Breast epithelium (tissue), 4 donors: ENCODE measurements at regions not wholly inside any gene's neighbourhood (a gene's known extent, or its start where the extent isn't known, plus 50 kb on each side); places are given as distances from the start of the nearest gene placed in this dataset.
"Not testable (repeated sequence)": the region's sequence is repeated elsewhere in the genome, so short reads cannot be mapped to it uniquely, and the experiment has no call there.

Experiments
- DNase-seq, 2 donors: peaks; one replicate each; pipeline ENCODE4 v3.0.0-alpha.2; 2019; ENCODE audit warnings: low spot score in 2 of 2
- H3K27ac ChIP-seq, 2 donors: fragments of 200-600 bp; sonication (generic) in 1 of 2; one replicate each; pipeline ENCODE4 v1.5.1; 2016 to 2019; ENCODE audit warnings: mild to moderate bottlenecking in 1 of 2
- H3K27me3 ChIP-seq, 2 donors: fragments of 200-600 bp; sonication (generic) in 1 of 2; one replicate each; pipeline versions ENCODE4 v1.5.1 to v1.6.0; 2017 to 2019; ENCODE audit warnings: control low read depth in 1 of 2, mild to moderate bottlenecking in 1 of 2
- H3K36me3 ChIP-seq: fragments of 200-600 bp; one replicate; pipeline ENCODE4 v1.5.1; 2019
- H3K4me1 ChIP-seq, 2 donors: fragments of 200-600 bp; sonication (generic); one replicate each; pipeline ENCODE4 v1.5.1; 2016 to 2019; ENCODE audit warnings: control low read depth in 1 of 2
- H3K4me3 ChIP-seq, 3 donors: fragments of 200-600 bp; sonication (generic); 1 replicate in 2 of 3; 2 replicates in 1 of 3; pipeline ENCODE4 v1.5.1; 2016 to 2019; ENCODE audit warnings: mild to moderate bottlenecking in 3 of 3, moderate library complexity in 2 of 3
- H3K9me3 ChIP-seq, 2 donors: fragments of 200-600 bp; sonication (generic) in 1 of 2; one replicate each; pipeline ENCODE4 v1.5.1; 2016 to 2019; ENCODE audit warnings: control low read depth in 1 of 2
- POLR2A ChIP-seq: fragments of 450-650 bp; IDR thresholded peaks from one replicate; pipeline ENCODE4 v1.6.1; 2016; ENCODE audit warnings: antibody characterized with exemption, mild to moderate bottlenecking, moderate library complexity
- POLR2AphosphoS5 ChIP-seq, 3 donors: sonication (generic); formaldehyde crosslinking; IDR thresholded peaks; one replicate each; pipeline ENCODE4 v1.6.1; 2017; ENCODE audit warnings: antibody characterized with exemption in 3 of 3
- intact Hi-C: fragments of 100-400 bp; cut with DNase I; formaldehyde crosslinking; loops from one replicate; pipeline ENCODE4 v1.15.1; 2023; ENCODE audit warnings: low total_unique reads
- TF ChIP-seq, protein P1 (sequence below), 3 donors: fragments of 450-650 bp; IDR thresholded peaks; one replicate each; pipeline ENCODE4 v1.5.1; 2016 to 2017; ENCODE audit warnings: antibody characterized with exemption in 3 of 3, mild to moderate bottlenecking in 3 of 3, moderate library complexity in 3 of 3

DNA sequence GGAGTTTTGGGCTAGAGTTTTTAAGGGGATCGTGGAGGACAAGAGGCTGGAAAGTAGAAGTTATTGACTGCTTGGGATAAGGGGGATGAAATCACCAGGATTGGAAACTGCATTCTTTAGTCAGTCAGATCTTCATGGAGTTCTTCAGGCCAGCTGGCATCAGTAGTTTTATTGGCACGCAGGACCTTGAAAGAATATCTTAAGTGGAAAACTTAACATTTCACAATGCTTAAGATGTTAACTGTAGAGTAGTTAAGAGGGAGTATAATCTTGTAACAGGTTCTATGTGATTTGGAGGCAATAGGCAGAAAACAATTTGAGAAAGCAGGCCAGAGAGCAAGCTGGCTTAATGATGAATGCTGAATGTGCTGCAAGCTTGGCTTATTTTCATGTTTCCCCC is 300.4 kb upstream of the KCNH7 start:
- H3K9me3 ChIP-seq, result no peaks in the 10 kb centered on the region
- no peaks in the 10 kb centered on the region for H3K27me3 ChIP-seq
- H3K4me1 ChIP-seq, result no peaks in the 10 kb centered on the region

DNA sequence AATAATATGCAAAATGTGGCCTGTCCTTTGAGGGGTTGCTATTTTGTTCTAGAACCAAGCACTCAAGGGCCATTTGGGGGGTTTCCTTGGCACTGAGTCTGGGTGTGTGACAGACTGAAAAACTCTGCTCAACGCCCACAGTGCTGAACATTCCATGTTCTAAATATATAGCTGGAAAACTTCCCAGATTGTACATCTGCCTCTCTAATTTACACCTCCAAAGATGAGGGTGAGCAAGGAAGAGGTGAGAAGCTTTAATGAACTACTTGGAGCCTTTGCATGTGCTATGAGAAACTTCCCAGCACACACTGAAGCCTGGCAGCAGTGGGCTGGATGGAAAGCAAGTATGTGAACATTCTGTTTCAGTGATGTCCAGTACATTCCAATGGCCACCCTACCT is 296.7 kb upstream of the KCNH7 start:
- H3K9me3 ChIP-seq, result no peaks in the 10 kb centered on the region
- no peak overlapping the region for H3K27ac ChIP-seq
- intact Hi-C loops, result no loop called here
- no peaks in the 10 kb centered on the region for H3K4me1 ChIP-seq
- TF ChIP-seq, protein P1, sequence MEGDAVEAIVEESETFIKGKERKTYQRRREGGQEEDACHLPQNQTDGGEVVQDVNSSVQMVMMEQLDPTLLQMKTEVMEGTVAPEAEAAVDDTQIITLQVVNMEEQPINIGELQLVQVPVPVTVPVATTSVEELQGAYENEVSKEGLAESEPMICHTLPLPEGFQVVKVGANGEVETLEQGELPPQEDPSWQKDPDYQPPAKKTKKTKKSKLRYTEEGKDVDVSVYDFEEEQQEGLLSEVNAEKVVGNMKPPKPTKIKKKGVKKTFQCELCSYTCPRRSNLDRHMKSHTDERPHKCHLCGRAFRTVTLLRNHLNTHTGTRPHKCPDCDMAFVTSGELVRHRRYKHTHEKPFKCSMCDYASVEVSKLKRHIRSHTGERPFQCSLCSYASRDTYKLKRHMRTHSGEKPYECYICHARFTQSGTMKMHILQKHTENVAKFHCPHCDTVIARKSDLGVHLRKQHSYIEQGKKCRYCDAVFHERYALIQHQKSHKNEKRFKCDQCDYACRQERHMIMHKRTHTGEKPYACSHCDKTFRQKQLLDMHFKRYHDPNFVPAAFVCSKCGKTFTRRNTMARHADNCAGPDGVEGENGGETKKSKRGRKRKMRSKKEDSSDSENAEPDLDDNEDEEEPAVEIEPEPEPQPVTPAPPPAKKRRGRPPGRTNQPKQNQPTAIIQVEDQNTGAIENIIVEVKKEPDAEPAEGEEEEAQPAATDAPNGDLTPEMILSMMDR (IDR thresholded peaks at IDR 0.05), result no peak
- TF ChIP-seq POLR2AphosphoS5 (IDR thresholded peaks at IDR 0.05), result no peak
- TF ChIP-seq POLR2A, result no peak
- no peaks in the 10 kb centered on the region for H3K36me3 ChIP-seq
- no peak overlapping the region for H3K4me3 ChIP-seq
- no peak for DNase-seq
- H3K27me3 ChIP-seq, result no peaks in the 10 kb centered on the region

More for the DNA sequence above, 300.4 kb upstream of the KCNH7 start:
- no peak for DNase-seq
- H3K27ac ChIP-seq, result no peak overlapping the region
- no peaks in the 10 kb centered on the region for H3K36me3 ChIP-seq
- no peak overlapping the region for H3K4me3 ChIP-seq
- no peak for TF ChIP-seq POLR2A
- TF ChIP-seq POLR2AphosphoS5 (IDR thresholded peaks at IDR 0.05), result no peak
- TF ChIP-seq, protein P1 (IDR thresholded peaks at IDR 0.05), result no peak
- intact Hi-C loops, result no loop called here

DNA sequence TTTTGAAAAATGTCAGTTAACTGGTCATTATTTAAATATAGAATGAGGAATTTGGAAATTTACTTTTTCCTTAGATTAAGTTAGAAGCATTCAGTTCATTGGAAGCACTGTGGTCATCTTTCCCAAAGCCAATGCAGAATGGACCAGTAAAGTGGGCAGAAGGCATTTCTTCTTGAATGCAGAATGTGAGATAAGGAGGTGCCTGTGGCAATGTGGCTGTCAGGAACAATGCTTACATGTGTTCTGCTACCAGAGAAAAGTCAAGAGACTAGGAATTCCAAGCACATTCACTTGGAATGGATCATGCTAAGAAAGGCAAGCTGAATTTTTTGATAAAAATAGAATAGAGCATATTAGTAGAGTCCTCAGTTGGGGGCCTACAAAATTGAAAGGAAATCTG is 295.0 kb upstream of the KCNH7 start:
- H3K27me3 ChIP-seq, result no peaks in the 10 kb centered on the region
- no peak for DNase-seq
- intact Hi-C loops, result no loop called here
- no peaks in the 10 kb centered on the region for H3K4me1 ChIP-seq
- TF ChIP-seq, protein P1 (IDR thresholded peaks at IDR 0.05), result no peak
- TF ChIP-seq POLR2AphosphoS5 (IDR thresholded peaks at IDR 0.05) (no peak), POLR2A (no peak)
- no peak overlapping the region for H3K4me3 ChIP-seq
- H3K36me3 ChIP-seq, result no peaks in the 10 kb centered on the region
- no peaks in the 10 kb centered on the region for H3K9me3 ChIP-seq
- no peak overlapping the region for H3K27ac ChIP-seq

DNA sequence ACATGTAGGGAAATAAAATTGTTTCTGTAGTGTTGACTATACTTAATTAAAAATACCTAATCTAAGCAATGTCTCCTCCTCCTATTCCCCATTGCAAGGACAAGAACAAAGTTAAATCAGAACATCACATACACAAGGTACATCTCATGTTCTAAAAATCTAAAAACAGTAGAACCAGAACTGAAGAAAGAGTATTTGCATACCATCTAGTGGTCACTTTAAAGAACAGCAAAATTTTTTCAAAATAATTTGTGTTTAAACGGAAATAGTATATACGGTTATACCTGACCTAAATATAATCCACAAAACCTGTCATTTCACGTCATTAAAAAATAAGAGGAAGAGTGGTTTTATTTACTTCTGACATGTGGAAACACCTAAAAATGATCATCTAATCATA is 294.3 kb upstream of the KCNH7 start:
- TF ChIP-seq POLR2A, result no peak
- TF ChIP-seq, protein P1 (IDR thresholded peaks at IDR 0.05), result peak in 1 of 3 donors; percentile 18
- Histone ChIP-seq H3K4me3 (no peak overlapping the region), H3K27me3 (no peaks in the 10 kb centered on the region), H3K27ac (no peak overlapping the region), H3K36me3 (no peaks in the 10 kb centered on the region), H3K4me1 (no peaks in the 10 kb centered on the region), H3K9me3 (no peaks in the 10 kb centered on the region)
- intact Hi-C loops, result no loop called here
- no peak for DNase-seq

DNA sequence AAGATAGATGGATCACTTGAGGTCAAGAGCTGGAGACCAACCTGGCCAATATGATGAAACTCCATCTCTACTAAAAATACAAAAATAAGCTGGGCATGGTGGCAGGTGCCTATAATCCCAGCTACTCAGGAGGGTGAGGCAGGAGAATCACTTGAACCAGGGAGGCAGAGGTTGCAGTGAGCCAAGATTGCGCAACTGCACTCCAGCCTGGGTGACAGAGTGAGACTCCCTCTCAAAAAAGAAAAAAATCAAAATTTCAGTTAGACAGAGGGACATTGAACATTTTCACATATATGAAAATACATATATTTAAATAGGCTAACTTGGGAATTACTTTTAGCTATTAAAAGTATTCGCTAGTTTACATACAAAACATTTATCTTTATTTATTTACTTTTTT is 293.6 kb upstream of the KCNH7 start:
- DNase-seq, H3K36me3 ChIP-seq, H3K4me3 ChIP-seq, H3K27ac ChIP-seq, H3K9me3 ChIP-seq, H3K27me3 ChIP-seq, intact Hi-C loops, H3K4me1 ChIP-seq: not testable (repeated sequence)

DNA sequence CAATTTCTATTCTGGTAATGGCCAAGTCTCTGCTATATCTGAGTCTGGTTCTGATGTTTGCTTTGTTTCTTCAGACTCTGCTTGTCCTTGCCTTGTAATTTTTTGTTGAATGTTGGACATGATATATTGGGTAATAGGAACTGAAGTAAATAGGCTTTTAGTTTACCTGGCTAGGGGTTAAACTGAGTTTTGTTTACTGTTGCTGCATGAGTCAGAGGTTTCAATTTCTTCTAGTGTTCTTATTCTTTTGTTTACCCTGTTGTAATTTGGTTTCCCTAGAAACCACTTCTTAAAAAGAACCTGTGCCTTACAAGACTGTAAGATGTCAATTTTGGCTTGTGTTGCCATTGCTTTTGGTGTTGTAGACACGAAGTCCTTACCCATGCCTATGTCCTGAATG is 285.0 kb upstream of the KCNH7 start:
- Histone ChIP-seq H3K27me3 (no peaks in the 10 kb centered on the region), H3K4me1 (no peaks in the 10 kb centered on the region), H3K9me3 (no peaks in the 10 kb centered on the region), H3K27ac (no peak overlapping the region), H3K4me3 (no peak overlapping the region), H3K36me3 (no peaks in the 10 kb centered on the region)
- TF ChIP-seq, protein P1 (IDR thresholded peaks at IDR 0.05), result no peak
- TF ChIP-seq POLR2A, result no peak
- DNase-seq, result no peak
- intact Hi-C loops, result no loop called here
